Smooth muscle cell (in vitro differentiated cells): ENCODE measurements at regions not wholly inside any gene's neighbourhood (a gene's known extent, or its start where the extent isn't known, plus 50 kb on each side); places are given as distances from the start of the nearest gene placed in this dataset.

Experiments
- DNase-seq: peaks from one replicate; lab custom pipeline; 2025; ENCODE audit not compliant: unreplicated experiment; lab: John Stamatoyannopoulos, UW
- H2AFZ ChIP-seq: fragments of 200-600 bp; sonication (generic); 2 replicates; pipeline ENCODE4 v1.6.0; 2016; ENCODE audit warnings: antibody characterized with exemption, low read depth, mild to moderate bottlenecking
- H3F3A ChIP-seq: fragments of 200-600 bp; sonication (generic); 2 replicates; pipeline ENCODE4 v1.6.0; 2017; ENCODE audit warnings: antibody characterized with exemption, low read depth
- H3K27ac ChIP-seq: fragments of 200-600 bp; sonication (generic); 2 replicates; pipeline ENCODE4 v1.5.1; 2016; ENCODE audit warnings: low read depth, mild to moderate bottlenecking
- H3K27me3 ChIP-seq: fragments of 200-600 bp; sonication (generic); 2 replicates; pipeline ENCODE4 v1.6.1; 2016; ENCODE audit warnings: low read depth, mild to moderate bottlenecking
- H3K36me3 ChIP-seq: fragments of 200-600 bp; sonication (generic); 2 replicates; pipeline ENCODE4 v1.5.1; 2016; ENCODE audit warnings: low read depth
- H3K4me1 ChIP-seq: fragments of 200-600 bp; sonication (generic); 2 replicates; pipeline ENCODE4 v1.5.1; 2016; ENCODE audit warnings: low read depth
- H3K4me2 ChIP-seq: fragments of 200-600 bp; sonication (generic); 2 replicates; pipeline ENCODE4 v1.6.0; 2016; ENCODE audit warnings: mild to moderate bottlenecking
- H3K4me3 ChIP-seq: fragments of 200-600 bp; sonication (generic); 2 replicates; pipeline ENCODE4 v1.5.1; 2016; ENCODE audit warnings: mild to moderate bottlenecking
- H3K79me2 ChIP-seq: fragments of 200-600 bp; sonication (generic); 2 replicates; pipeline ENCODE4 v1.6.0; 2016; ENCODE audit warnings: low read depth, mild to moderate bottlenecking
- H3K9ac ChIP-seq: fragments of 200-600 bp; sonication (generic); 2 replicates; pipeline ENCODE4 v1.6.0; 2016; ENCODE audit warnings: low read depth
- H3K9me3 ChIP-seq: fragments of 200-600 bp; sonication (generic); replicated peaks from 2 replicates; pipeline ENCODE4 v1.5.1; 2016; ENCODE audit warnings: low read depth
- H4K20me1 ChIP-seq: fragments of 200-600 bp; sonication (generic); 2 replicates; pipeline ENCODE4 v1.6.0; 2016; ENCODE audit warnings: low read depth
- CTCF ChIP-seq: fragments of 200-600 bp; sonication (generic); IDR thresholded peaks from 2 replicates; pipeline ENCODE4 v1.5.1; 2017; ENCODE audit warnings: borderline replicate concordance, mild to moderate bottlenecking, antibody characterized with exemption; ENCODE audit not compliant: insufficient read depth, poor library complexity, severe bottlenecking
- WGBS: methylation state at CpG from one replicate; pipeline ENCODE4 v1.1.7; 2016; ENCODE audit warnings: low lambda C conversion rate; 5-methylcytosine and 5-hydroxymethylcytosine counted together

- no peak for TF ChIP-seq CTCF
- WGBS, result 90% methylated on average over 1 of the region's 1 CpG
- Histone ChIP-seq H3K79me2 (no peaks in the 10 kb centered on the region), H3K9me3 (no peaks in the 10 kb centered on the region), H3K36me3 (no peaks in the 10 kb centered on the region), H3K27ac (no peak overlapping the region), H3K9ac (no peak overlapping the region), H3F3A (peaks cover 7% of the 10 kb centered on the region), H3K27me3 (no peaks in the 10 kb centered on the region), H3K4me1 (no peaks in the 10 kb centered on the region), H2AFZ (no peak overlapping the region), H3K4me3 (no peak overlapping the region), H4K20me1 (no peaks in the 10 kb centered on the region), H3K4me2 (no peak overlapping the region)
- DNase-seq, result no peak
These were observed 71.8 kb upstream of the BCL2L14 start for GRCh38 chr12:11998944-11999315.

- TF ChIP-seq CTCF, result no peak
These were observed 67.1 kb upstream of the BCL2L14 start for GRCh38 chr12:12003609-12004008.

GRCh38 chr12:12004524-12004923 lies 66.2 kb upstream of the BCL2L14 start:
- Histone ChIP-seq H3K4me3 (no peak overlapping the region), H2AFZ (no peak overlapping the region), H3K4me2 (no peak overlapping the region), H3K4me1 (peaks cover 15% of the 10 kb centered on the region), H3K9me3 (no peaks in the 10 kb centered on the region), H3K9ac (no peak overlapping the region), H3K27ac (no peak overlapping the region), H3K79me2 (no peaks in the 10 kb centered on the region), H3K36me3 (no peaks in the 10 kb centered on the region), H4K20me1 (no peaks in the 10 kb centered on the region), H3F3A (peaks cover 11% of the 10 kb centered on the region), H3K27me3 (no peaks in the 10 kb centered on the region)
- TF ChIP-seq CTCF, result no peak
- no peak for DNase-seq
- 93% methylated on average over 3 of the region's 3 CpGs for WGBS

More at GRCh38 chr12:12003609-12004008, 67.1 kb upstream of the BCL2L14 start:
- WGBS, result 4% methylated on average over 5 of the region's 5 CpGs
- Histone ChIP-seq H3K4me2 (no peak overlapping the region), H3K79me2 (no peaks in the 10 kb centered on the region), H3K4me1 (peaks cover 6% of the 10 kb centered on the region), H3F3A (peaks cover 11% of the 10 kb centered on the region), H3K36me3 (no peaks in the 10 kb centered on the region), H3K9me3 (no peaks in the 10 kb centered on the region), H3K4me3 (no peak overlapping the region), H4K20me1 (no peaks in the 10 kb centered on the region), H3K27me3 (no peaks in the 10 kb centered on the region), H2AFZ (peak overlapping the region; percentile 41), H3K27ac (no peak overlapping the region), H3K9ac (no peak overlapping the region)
- DNase-seq, result no peak

GRCh38 chr12:12007001-12007712 lies 63.6 kb upstream of the BCL2L14 start:
- Histone ChIP-seq H3K4me2 (no peak overlapping the region), H3K27ac (peak overlapping the region; percentile 1), H3K27me3 (no peaks in the 10 kb centered on the region), H3K4me1 (peaks cover 34% of the 10 kb centered on the region), H3K79me2 (no peaks in the 10 kb centered on the region), H4K20me1 (no peaks in the 10 kb centered on the region), H3K9ac (no peak overlapping the region), H3F3A (peaks cover 17% of the 10 kb centered on the region), H2AFZ (no peak overlapping the region), H3K4me3 (no peak overlapping the region), H3K9me3 (no peaks in the 10 kb centered on the region), H3K36me3 (no peaks in the 10 kb centered on the region)
- 71% methylated on average over 7 of the region's 7 CpGs for WGBS
- TF ChIP-seq CTCF, result no peak
- no peak for DNase-seq
